ENCODE measurements at regions not wholly inside any gene's neighbourhood (a gene's known extent, or its start where the extent isn't known, plus 50 kb on each side); places are given as distances from the start of the nearest gene placed in this dataset.
"Not testable (repeated sequence)": the region's sequence is repeated elsewhere in the genome, so short reads cannot be mapped to it uniquely, and the experiment has no call there.

DNA sequence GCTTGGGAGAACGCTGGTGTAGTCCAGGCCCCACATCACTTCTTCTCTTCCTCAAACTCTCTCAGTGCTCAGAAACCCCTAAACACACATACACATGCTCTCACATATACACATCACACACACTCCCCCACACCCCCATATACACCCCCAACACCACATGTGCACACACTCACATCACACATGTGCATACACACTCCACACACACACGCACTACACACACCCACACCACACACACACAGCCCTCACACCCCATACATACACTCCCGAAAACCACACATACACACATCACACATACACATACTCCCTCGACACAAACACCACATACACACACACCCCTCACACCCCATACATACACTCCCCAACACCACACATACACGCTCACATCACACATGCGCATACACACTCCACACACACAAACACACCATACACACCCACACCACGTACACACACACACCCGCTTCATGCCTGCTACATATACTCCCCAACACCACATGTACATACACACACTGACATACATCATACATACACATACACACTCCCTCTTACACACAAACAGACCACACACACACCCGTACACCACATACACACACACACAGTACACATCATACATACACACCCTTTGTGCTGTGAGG, 110.3 kb upstream of the TMEM170B start:
- no peak for DNase-seq (ENCODE audit: low spot score)

GRCh38 chr6:11426571-11426970, 111.0 kb upstream of the TMEM170B start:
- no peak for DNase-seq (ENCODE audit: low spot score)

DNA sequence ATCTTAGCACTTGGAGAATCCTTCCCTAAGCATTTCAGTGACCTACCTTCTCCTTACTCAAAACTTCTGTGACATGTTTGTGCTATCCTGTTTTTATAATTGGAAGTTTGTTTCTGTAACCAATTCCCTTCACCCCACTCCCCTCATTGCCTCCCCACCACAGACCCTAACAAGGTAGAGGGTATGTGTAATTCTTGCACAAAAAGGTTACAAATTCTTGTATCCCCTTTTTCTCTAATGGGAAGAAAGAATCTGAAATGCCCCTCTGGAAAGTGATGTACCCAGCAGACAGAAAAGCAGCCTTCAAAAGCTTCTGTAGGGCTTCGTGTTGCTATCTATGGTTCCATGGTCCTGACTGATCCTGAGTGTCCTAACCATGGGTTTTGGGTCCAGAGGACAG, 111.7 kb upstream of the TMEM170B start:
- no peak for DNase-seq (ENCODE audit: low spot score)

- no peak for DNase-seq (ENCODE audit: low spot score)
Observed at GRCh38 chr6:11425431-11425871, 112.1 kb upstream of the TMEM170B start.

GRCh38 chr6:11424395-11425034, 113.0 kb upstream of the TMEM170B start:
- DNase-seq (ENCODE audit: low spot score) = no peak

GRCh38 chr6:11423667-11424066, 113.9 kb upstream of the TMEM170B start:
- no peak for DNase-seq (ENCODE audit: low spot score)

GRCh38 chr6:11423072-11423471, 114.5 kb upstream of the TMEM170B start:
- DNase-seq (ENCODE audit: low spot score) = no peak

GRCh38 chr6:11419763-11420453, 117.6 kb upstream of the TMEM170B start:
- no peak for DNase-seq (ENCODE audit: low spot score)

- no peak for DNase-seq (ENCODE audit: low spot score)
Observed at GRCh38 chr6:11418290-11418905, 119.2 kb upstream of the TMEM170B start.

GRCh38 chr6:11416936-11417576, 120.5 kb upstream of the TMEM170B start:
- DNase-seq (ENCODE audit: low spot score) = no peak

GRCh38 chr6:11416099-11416935, 121.2 kb upstream of the TMEM170B start:
- DNase-seq (ENCODE audit: low spot score) = not testable (repeated sequence)

DNA sequence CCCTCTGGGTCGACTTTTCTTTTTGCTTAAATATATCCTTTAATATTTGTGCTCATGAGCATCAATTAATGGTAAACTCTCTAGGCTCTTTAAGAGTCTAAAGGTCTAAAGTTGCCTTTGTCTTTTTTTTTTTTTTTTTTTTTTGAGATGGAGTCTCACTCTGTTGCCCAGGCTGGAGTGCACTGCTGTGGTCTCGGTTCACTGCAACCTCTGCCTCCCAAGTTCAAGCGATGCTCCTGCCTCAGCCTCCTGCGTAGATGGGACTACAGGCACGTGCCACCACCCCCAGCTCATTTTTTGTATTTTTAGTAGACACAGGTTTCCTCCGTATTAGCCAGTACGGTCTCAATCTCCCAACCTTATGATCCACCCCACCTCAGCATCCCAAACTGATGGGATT, 122.0 kb upstream of the TMEM170B start:
- no peak for DNase-seq (ENCODE audit: low spot score)

GRCh38 chr6:11414176-11414963, 123.2 kb upstream of the TMEM170B start:
- DNase-seq (ENCODE audit: low spot score) = peak; percentile 84

- peak; percentile 60 for DNase-seq (ENCODE audit: low spot score)
Observed at GRCh38 chr6:11413728-11414127, 123.8 kb upstream of the TMEM170B start.

DNA sequence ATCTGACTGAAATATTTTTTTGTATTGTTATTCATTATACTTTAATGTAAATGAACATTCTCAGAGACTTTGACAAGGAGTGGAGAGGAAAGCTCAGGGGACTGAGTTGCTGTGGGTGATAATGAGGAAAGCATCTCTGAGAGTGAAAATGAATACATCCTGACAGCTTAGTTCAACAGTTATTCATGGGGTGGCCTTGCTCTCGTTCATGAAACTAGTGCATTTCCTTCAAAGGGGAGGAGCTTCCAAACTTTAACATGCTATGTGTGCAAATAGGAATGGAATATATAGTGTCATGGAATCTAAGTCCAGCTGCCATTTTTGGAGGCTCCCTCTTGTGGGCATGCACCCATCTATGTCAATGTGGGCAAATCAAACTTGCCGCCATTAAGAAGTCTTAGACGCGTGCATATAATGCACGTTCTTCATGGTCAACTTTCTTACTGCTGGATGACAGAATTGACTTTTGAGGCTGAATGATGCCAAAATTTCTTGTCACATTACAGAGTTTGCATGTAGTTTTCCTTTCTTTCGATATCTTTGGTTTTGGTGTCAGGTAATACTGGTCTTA, 124.3 kb upstream of the TMEM170B start:
- DNase-seq (ENCODE audit: low spot score) = no peak

DNA sequence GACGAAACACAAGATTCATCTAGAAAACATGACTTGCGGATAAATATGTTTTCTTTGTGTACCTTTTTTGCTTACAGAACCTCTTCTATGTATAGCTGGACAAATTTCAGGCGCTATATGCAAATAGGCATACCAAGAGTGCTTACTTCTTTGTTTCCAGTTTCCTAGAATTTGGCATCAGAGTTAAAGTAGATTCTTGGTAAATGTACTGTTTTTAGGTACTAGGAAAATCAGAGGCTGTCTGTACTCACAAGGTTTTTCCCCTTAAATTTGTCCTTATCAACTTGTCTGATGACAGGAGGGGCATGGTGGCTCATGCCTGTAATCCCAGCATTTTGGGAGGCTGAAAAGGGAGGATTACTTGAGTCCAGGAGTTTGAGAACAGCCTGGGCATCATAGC, 124.9 kb upstream of the TMEM170B start:
- DNase-seq (ENCODE audit: low spot score) = no peak

GRCh38 chr6:11412011-11412424, 125.5 kb upstream of the TMEM170B start:
- DNase-seq (ENCODE audit: low spot score) = no peak

DNA sequence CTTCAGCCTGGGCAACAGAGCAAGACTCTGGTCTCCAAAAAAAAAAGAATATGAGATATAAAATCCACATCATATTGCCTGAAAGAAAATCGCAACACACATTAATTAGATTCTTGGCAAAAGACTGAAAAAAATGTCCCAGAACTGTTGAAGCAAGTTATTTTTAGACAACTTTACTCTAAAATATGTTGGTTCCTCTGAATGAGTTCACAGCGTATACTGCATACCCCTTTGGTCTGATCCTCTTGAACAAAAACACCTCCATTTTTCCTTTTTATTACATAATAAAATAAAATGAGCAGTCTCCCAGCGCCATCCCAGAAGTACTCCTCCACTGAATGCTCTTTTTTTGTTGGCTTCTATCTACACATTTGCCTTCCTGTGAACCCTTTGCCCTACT, 126.0 kb upstream of the TMEM170B start:
- no peak for DNase-seq (ENCODE audit: low spot score)

DNA sequence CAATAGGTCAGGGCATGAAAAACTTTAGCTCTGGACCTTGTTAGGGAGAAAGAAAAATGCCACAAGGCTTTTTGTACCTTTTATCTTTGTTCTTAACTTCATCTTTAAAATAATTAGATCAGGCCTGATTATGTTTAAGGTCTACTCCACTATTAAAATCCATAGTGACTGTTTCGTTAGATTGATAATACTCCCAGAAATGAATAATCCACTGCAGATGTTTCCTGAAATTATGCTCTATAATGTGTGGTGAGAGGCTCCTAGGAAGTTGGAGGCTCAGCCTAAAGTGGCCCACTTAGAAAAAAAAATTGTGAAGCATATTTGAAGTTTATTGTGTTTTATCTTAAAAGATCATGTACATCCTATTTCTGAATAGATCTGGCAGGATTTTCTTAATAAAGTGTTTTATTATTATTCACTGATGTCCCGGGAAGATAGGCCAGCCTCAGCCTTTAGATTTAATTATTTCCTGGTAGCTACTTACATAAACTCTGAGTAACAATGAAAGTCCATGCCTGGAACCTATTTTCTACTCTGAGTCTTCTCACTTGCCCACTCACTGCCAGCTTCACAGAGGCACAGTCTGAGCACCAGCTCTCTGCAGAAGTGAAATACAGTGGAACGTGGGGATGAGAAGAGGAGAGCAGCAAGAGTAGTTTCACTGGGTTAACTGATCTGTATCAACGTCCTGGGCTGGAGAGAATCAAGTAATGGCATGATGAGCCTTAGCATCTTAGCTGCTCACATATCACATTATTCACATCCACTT, 126.8 kb upstream of the TMEM170B start:
- DNase-seq (ENCODE audit: low spot score) = peak; percentile 41
